DMS114 treated with DMSO at 0.1 percent for 48 hours (cell line): ENCODE measurements at regions not wholly inside any gene's neighbourhood (a gene's known extent, or its start where the extent isn't known, plus 50 kb on each side); places are given as distances from the start of the nearest gene placed in this dataset.

Experiments used
- DNase-seq: peaks from one replicate; lab custom pipeline; 2025; ENCODE audit not compliant: unreplicated experiment; lab: John Stamatoyannopoulos, UW

DNA sequence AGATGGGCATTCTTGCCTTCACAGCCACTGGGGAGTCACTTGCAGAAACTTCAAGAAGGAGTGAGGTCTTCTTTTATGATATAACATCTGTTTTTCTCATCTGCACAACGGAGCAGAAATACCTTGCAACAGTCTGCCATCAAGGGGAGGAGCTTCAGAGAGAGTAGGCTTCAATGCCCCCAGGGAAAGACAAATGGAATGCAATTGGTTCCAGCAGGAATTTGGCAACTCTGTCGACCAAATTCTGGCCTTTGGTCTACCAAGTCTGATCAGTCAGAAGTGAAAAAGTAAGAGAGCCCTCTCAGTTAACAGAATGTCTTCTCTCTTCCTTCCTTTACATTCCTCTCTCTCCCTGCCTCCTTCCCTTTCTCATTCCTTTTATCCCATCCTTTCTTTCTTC lies 229.3 kb downstream of the IDS start:
- no peak for DNase-seq

DNA sequence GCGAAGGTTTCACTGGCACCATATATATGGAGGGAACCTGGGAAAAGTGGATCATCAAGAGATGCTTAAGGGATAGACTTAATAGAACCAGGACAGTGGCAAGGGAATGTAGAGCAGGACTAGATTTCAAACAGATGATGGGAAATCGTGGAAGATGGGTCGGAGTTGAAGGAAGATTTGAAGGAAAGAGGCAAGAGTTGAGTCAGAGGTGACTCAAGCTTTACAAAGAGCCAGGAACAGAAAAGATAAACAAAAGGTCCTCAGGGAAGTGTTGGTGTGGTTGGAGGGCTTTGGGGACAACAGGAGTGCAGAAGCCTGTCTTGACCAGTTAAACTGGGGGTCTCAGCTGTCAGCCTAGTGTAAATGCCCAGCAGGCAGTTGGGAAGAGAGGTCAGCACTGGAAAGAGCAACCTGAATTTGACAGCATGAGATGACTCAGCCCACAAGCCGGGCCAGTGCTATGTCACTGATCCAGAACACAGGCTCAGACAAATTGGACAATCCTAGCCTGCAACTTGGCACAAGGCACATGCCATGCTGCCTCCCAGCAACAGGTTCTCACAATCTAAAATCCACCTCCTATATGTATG lies 230.5 kb downstream of the IDS start:
- DNase-seq, result no peak

DNA sequence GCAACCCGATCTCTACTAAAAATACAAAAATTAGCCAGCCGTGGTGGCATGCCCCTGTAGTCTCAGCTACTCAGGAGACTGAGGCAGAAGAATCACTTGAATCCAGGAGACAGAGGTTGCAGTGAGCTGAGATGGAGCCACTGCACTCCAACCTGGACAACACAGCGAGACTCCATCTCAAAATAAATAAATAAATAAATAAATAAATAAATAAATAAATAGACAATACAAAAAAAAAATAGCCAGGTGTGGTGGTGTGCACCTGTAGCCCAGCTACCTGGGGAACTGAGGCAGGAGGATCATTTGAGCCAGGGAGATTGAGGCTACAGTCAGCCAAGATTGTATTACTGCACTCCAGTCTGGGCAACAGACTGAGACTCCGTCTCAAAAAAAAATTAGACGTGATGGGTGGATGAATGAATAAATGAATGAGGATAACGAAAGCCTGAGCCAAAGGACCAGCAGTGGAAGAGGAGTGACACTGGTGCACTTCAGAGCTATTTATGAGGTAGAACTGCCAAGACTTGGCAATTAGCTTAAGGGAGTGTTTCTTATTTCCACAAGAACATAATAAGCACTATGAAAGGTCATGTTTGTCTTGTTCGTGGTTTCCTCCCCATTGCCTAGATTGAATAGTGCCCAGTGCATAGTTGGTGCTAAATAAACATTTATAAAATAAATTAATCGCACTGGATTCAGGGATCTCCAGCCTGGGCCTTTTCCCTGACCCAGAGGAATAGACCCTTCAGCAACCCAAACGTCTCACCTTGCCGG lies 232.2 kb downstream of the IDS start:
- no peak for DNase-seq

DNA sequence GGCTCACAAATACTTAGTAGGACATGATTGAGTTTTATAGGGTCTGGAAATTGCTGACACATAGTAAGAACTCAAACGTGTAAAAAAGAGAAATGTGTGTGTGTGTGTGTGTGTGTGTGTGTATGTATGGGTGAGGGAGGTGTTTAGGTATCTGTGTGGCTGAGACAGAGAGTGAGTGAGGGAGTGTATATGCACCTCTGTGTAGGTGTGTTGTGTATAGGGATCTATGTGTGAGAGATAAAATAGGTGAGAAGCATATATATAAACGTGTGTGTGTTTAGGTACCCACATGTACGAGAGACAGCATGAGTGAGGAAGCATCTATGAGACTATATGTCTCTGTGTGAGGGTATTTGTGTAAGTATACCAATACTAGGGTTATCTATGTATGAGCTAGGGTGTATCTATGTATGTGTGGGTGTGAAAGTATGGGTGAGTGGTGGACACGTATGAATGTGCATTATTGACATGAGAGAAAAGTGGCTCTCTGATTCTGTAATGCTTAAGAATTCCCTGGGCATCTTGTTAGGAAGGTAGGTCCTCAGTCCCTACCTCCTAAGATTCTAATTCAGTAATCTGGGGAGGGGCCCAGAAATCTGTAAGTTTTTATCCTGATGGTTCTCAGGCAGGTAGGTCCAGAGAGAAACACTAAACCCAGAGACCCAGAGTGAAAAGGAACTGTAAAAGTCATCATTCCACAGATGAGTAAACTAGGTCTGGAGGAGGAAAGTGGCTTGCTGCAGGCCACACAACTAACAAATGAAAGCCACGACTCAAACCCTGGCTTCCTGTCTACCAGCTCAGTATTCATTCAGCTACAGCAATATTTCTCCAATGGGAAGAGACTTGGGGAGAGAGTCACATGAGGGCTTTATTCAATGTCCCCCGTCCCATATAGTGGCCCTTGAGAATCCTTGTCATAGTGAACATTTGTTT lies 237.0 kb downstream of the IDS start:
- DNase-seq, result no peak

DNA sequence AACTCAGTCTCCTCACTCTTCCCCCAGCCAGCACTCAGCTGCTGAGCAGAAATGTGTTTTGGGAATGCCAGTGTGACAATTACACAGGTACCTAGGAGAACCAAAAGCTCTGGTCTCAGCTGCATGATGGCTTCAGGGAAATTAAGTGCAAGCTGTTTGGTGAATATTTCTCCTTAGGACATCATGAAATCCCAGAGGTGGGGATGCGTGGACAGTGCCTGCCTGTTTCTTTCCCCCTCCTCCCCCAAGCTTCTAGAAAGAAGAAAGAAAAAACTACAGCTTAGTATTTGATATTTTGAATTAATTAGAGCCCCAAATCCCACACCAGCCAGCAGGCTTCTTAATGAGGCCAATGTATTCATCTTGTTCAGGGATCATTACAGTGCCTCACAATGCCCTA lies 243.0 kb downstream of the IDS start:
- DNase-seq, result no peak

DNA sequence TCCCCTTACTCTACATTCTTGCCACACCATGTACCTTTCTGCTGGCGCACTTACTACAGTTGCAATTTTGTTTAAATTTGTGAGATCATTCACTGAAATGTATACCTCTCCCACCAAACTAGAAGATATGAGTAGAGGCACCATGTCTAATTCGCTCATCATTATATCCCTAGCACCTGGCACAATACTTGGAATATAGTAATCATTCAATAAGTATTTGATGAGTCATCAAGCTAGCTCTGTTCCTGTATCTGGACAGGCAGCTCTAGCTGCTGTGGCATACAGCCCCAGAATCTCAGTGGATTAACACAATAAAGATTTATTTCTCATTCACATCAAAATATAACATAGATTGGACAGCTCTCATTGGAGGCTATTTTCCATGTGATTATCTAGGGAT lies 245.9 kb downstream of the IDS start:
- no peak for DNase-seq

DNA sequence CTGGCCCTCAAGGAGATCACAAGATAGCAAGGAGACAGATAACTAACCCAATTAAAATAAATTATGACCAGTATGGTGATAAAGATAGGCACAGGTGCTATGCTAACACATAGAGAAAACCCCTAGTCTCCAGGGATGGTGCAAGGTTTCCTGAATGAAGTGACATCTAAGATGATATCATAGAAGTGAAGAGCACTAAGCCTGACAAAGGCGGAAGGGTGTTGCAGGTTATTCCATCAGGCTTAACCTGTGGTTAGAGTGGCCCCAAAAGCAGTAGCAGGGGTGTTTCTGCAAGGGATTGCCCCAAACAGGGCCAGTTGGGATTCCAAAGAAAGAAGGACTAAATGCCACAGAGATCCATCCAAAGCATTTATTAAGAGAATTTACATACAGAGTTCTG lies 249.2 kb downstream of the IDS start:
- no peak for DNase-seq

DNA sequence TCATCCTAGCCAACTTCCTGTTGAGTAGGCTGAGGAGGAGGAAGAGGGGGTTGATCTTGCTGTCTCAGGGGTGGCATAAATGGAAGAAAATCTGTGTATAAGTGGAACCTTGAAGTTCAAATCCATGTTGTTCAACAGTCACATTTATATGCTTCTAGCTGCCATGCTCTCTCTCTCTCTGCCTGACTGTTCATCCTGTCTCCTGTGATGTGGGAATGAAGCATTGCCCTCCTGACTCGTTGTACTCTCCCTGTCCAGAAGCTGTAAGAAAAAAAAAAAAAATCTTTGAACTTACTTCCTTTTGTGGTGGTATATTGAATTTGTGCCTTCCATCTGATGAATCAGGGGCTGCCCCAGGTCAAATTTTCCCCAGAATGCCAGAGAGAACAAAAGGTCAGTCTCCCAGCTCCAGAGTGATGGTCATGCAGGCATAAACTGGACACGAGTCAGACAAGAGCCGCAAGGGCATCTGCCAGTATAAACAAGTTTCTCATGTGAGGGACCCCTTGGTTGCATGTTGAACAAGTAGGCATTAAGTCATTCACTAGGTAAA lies 257.0 kb downstream of the IDS start:
- DNase-seq, result no peak

DNA sequence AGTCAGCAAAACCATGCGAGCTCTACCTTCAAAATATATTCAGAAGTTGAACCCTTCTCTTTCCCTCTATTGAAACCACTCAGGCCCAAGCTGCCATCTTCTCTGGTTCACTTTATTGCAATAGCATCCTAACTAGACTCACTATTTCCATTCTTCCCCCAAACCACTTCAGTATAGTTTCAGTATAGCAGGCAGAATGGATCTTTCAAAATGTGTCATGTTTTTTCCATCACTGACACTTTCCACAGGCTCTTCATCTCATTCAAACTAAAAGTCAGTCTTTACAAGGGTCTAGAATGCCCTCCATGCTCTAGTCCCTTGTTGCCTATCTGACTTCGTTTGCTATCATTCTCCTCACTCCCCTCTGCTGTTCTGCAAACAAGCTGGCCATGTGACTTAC lies 274.4 kb downstream of the IDS start:
- DNase-seq, result no peak

DNA sequence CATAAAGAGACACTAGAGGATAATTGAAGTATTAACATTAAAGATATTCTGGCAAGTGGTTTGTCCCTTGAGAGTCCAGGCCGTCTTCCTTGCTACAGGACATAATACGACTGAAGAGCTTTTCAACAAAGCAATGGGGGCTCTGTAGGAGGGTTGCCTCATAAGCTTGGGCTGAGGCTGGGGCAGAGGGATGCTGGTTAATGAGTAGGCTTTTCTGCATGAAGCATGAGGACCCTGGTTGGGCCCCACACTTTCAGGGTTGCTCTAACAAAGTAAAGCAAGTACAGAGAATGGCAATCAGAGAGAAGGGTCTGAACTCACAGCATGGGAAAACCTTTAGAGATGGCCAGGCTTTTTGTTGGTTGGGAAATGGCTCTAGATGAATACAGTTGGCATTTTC lies 281.3 kb downstream of the IDS start:
- DNase-seq, result no peak

DNA sequence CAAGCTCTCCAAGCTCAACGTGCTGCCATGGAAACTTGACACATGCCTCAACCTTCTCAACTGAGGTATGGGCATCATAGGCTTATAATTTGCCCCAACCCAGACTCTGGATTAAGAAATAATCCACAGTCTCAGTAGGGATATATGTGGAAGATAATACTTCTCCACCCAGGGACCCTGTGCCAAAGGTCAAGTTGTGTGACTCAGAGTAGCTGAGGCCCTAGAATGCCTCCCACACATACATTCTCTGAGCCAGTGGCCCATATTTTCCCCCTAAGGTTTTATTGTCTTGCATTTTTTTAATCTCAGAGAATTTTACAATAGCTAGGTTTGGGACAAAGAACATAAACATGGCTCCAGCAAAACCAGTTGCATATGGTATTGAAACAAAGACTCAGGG lies 283.1 kb downstream of the IDS start:
- DNase-seq, result no peak

DNA sequence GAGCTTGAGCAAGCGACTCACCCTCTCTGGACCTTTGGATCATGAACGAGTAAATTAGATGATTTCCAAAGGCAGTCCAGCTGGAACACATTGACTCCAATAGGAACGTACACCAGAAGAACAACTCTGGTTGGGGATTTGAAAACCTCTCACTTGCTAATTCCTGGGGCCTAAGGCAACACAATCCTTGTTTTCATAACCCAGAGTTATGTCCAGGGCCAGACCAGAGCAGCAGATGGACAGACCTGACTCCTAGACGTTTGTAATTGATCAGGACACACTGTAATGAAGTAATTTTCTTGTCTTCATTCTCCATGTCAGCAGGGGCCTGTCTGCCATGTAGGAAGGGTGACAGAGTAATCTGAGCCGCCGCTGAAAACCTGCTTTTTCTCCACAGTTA lies 283.9 kb downstream of the IDS start:
- DNase-seq, result no peak

DNA sequence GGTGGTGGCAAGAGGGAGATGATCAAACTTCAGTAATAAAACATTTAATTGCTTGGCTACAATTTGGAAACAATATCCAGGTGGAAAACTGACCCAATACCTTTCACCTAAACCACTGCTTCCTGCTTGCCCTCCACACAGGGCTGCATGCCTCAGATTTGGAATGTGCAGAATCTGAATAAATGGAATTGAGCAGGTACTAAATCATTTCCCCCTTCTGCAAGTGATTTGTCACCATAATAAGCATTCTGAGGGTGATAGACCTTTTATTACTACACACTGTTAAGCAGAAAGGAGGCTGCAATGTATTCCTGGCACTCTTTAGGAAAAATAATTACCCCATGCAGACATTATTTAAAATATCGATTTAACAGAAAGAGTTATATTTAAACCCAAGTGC lies 291.8 kb downstream of the IDS start:
- DNase-seq, result no peak

DNA sequence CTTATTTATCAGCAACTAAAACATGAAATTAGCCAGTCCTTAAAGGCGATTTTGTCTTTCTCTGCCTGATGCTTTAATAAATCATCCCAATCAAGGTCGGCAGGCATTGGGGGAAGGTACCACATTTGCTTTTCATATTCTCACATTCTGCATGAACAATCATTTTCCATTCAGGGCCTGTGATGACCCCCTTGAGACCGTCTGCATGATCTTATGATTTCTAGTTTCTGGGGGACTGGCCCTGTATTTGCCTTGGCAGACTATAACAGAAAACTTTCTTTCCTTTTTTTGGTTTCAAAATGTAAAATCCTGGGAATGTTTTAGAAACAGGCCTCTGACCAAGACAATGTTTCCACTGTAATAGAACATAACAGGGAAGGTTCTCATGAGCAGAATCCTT lies 296.8 kb downstream of the IDS start:
- DNase-seq, result no peak

DNA sequence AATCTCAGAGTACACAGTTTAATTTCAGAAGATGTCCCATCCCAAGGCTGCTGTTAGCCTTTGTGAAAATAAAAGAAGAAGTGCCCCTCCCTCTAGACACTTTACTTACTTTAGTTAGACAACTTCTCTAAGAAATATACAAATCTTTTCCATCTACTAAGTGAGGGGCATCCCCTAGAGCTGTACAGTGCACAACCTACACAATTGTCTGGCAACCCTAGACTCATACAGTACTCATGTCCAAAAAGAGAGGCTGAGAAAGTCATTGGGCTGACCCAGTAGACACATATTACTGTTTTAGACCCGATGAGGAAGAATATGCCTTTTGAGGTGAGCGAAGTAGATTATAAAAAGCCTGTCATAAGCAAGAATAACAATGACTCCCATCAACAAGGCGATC lies 297.6 kb downstream of the IDS start:
- no peak for DNase-seq

DNA sequence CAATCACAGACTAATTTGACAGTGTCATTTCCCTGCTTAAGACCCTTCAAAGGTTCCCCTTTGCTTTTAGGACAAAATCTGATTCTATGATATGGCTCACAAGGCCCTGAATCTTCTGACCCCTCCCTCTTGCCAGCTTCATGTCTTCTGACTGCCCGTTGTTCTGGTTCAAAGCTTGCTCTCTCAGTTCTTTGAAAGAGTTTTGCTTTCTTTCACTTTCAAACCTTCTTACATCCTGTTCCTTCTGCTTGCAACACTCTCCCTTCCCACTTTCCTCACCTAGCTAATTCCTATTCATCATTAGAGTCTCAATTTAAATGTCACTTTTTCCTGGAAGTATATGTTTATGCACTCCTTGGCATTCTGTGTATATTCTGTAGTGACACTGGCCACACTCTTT lies 299.2 kb downstream of the IDS start:
- no peak for DNase-seq

DNA sequence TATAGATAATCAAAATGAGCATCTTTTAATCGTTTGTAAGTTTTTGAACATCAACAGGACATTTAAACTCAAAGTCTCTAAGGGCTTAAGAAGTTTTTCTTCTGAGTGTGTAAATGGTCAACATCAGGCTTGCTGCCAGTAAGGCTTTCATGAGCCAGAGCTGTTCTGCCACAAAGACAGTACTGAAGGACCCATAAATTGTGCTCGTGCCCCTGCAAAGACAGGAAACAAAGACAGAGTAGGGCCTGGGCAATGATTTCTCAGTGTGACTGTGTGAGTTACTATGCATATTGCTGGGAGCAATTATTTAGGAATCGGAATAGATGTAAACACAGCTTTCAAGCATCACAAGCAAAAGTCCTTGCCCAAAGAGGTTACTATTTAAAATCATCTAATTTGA lies 300.0 kb downstream of the IDS start:
- DNase-seq, result no peak

DNA sequence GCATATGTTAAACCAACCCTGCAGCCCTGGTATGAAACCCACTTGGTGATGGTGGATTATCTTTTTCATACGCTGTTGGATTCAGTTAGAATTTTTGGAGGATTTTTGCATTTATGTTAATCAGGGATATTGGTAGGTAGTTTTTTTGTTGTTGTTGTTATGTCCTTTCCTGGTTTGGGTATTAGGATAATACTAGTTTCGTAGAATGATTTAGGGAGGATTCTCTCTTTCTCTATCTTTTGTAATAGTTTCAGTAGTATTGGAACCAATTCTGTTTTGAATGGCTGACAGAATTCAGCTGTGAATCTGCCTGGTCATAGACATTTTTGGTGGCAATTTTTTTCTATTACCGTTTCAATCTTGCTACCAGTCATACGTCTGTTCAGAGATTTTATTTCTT lies 305.4 kb downstream of the IDS start:
- no peak for DNase-seq

DNA sequence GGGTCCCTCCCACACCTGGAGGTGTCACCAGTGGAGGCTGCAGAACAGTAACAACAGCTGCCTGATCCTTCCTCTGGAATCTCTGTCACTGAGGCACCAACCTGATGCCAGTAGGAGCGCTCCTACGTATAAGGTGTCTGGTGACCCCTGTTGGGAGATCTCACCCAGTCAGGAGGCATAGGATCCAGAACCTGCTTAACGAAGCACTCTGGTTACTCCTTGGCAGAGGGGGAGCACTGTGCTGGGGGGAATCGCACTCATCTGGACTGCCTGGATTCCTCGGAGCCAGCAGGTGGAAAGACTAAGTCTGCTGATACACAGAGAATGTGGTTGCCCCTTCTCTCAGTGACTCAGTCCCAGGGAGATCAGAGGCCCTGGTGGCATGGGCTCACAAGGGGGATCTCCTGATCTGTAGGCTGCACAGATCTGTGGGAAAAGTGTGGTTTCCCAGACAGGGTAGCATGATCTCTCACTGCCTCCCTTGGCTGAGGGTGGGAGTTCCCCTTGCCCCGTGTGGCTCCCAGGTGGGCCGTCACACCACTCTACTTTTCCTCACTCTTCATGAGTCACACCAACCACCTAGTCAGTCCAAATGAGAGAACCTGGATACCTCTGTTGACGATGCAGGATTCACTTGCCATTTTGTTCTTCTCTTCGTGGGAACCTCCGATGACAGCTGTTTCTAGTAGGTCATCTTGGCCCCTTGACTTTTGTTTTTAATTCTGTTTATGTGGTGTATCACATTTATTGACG lies 305.9 kb downstream of the IDS start:
- no peak for DNase-seq

DNA sequence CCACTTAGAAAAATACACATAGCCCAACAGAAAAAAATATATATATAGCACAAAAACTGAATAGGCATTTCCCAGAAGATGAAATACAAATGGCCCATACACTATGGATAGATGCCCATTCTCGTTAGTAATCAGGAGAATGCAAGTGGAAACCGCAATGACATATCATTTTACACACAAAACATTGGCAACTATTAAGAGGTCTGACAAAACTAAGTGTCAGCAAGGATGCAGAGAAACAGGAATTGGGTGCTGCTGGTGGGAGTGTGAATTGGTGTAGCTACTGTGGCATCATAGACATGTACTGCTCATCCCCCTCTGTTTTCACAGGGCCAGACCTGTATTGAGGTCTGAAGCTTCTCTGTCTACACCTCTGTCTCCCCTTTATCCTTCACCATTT lies 320.0 kb downstream of the IDS start:
- DNase-seq, result no peak
